Effector memory CD8-positive, alpha-beta T cell (primary cell): ENCODE measurements at regions not wholly inside any gene's neighbourhood (a gene's known extent, or its start where the extent isn't known, plus 50 kb on each side); places are given as distances from the start of the nearest gene placed in this dataset.
"Not testable (repeated sequence)": the region's sequence is repeated elsewhere in the genome, so short reads cannot be mapped to it uniquely, and the experiment has no call there.

Experiments used
- ATAC-seq: fragments of 150-1000 bp; cut with Tn5 transposase; replicated peaks from 2 replicates; pipeline ENCODE4 v1.10.0; 2021; ENCODE audit warnings: mild to moderate bottlenecking, moderate library complexity
- DNase-seq, 3 experiments: peaks; one replicate each; pipeline ENCODE4 v3.0.0; 2021
- H3K27ac Mint-ChIP-seq, 2 donors: one replicate each; pipeline ENCODE4 v1.8.0; 2022; ENCODE audit warnings: mild to moderate bottlenecking in 2 of 2, mixed read lengths in 2 of 2, moderate library complexity in 2 of 2
- H3K27me3 Mint-ChIP-seq, 2 donors: one replicate each; pipeline ENCODE4 v1.8.0; 2022; ENCODE audit warnings: mixed read lengths in 2 of 2
- H3K36me3 Mint-ChIP-seq: one replicate; pipeline ENCODE4 v1.8.0; 2022; ENCODE audit warnings: mild to moderate bottlenecking, moderate library complexity, mixed read lengths; ENCODE audit not compliant: insufficient read depth
- H3K4me1 Mint-ChIP-seq, 2 donors: one replicate each; pipeline ENCODE4 v1.8.0; 2022; ENCODE audit warnings: low read depth in 2 of 2, mixed read lengths in 2 of 2
- H3K4me3 Mint-ChIP-seq, 2 donors: one replicate each; pipeline ENCODE4 v1.8.0; 2022; ENCODE audit warnings: mild to moderate bottlenecking in 2 of 2, mixed read lengths in 2 of 2, moderate library complexity in 2 of 2
- H3K9me3 Mint-ChIP-seq, 2 donors: one replicate each; pipeline ENCODE4 v1.8.0; 2022; ENCODE audit warnings: mixed read lengths in 2 of 2

- ATAC-seq, H3K27ac Mint-ChIP-seq, DNase-seq, H3K4me3 Mint-ChIP-seq, H3K36me3 Mint-ChIP-seq, H3K9me3 Mint-ChIP-seq, H3K27me3 Mint-ChIP-seq, H3K4me1 Mint-ChIP-seq: not testable (repeated sequence)
Measured at GRCh38 chr10:121329631-121330030, 268.6 kb downstream of the FGFR2 start.

- Mint-ChIP-seq H3K4me3 (no peak overlapping the region), H3K9me3 (peaks cover 0 to 2% of the 10 kb centered on the region in 2 donors), H3K27ac (no peak overlapping the region), H3K27me3 (no peaks in the 10 kb centered on the region), H3K36me3 (no peaks in the 10 kb centered on the region), H3K4me1 (no peaks in the 10 kb centered on the region)
- no peak for ATAC-seq
- no peak for DNase-seq
Measured at GRCh38 chr10:121330563-121330962, 267.7 kb downstream of the FGFR2 start.

- no peaks in the 10 kb centered on the region for H3K36me3 Mint-ChIP-seq
- H3K27me3 Mint-ChIP-seq, result no peaks in the 10 kb centered on the region
- ATAC-seq (no peak), DNase-seq (no peak)
- H3K4me3 Mint-ChIP-seq, result no peak overlapping the region
- H3K27ac Mint-ChIP-seq, result no peak overlapping the region
- no peaks in the 10 kb centered on the region for H3K4me1 Mint-ChIP-seq
- peaks cover 0 to 3% of the 10 kb centered on the region in 2 donors for H3K9me3 Mint-ChIP-seq
Measured at GRCh38 chr10:121332353-121332752, 265.9 kb downstream of the FGFR2 start.

- DNase-seq, result no peak
- H3K9me3 Mint-ChIP-seq, result peaks cover 0 to 3% of the 10 kb centered on the region in 2 donors
- ATAC-seq, result no peak
- H3K27me3 Mint-ChIP-seq, result no peaks in the 10 kb centered on the region
- H3K4me1 Mint-ChIP-seq, result no peaks in the 10 kb centered on the region
- H3K27ac Mint-ChIP-seq, result no peak overlapping the region
- no peak overlapping the region for H3K4me3 Mint-ChIP-seq
- H3K36me3 Mint-ChIP-seq, result no peaks in the 10 kb centered on the region
Measured at GRCh38 chr10:121332829-121333765, 265.1 kb downstream of the FGFR2 start.

- H3K36me3 Mint-ChIP-seq, result no peaks in the 10 kb centered on the region
- H3K4me1 Mint-ChIP-seq, result no peaks in the 10 kb centered on the region
- H3K27me3 Mint-ChIP-seq, result peaks cover 0 to 5% of the 10 kb centered on the region in 2 donors
- DNase-seq, result no peak
- ATAC-seq, result no peak
- H3K27ac Mint-ChIP-seq, result no peak overlapping the region
- H3K9me3 Mint-ChIP-seq, result peaks cover 0 to 3% of the 10 kb centered on the region in 2 donors
- H3K4me3 Mint-ChIP-seq, result no peak overlapping the region
Measured at GRCh38 chr10:121335386-121335925, 262.8 kb downstream of the FGFR2 start.

GRCh38 chr10:121337427-121337826, 260.8 kb downstream of the FGFR2 start:
- ATAC-seq, result no peak
- peaks cover 0 to 7% of the 10 kb centered on the region in 2 donors for H3K27me3 Mint-ChIP-seq
- no peak overlapping the region for H3K4me3 Mint-ChIP-seq
- H3K4me1 Mint-ChIP-seq, result no peaks in the 10 kb centered on the region
- no peak overlapping the region for H3K27ac Mint-ChIP-seq
- H3K9me3 Mint-ChIP-seq, result peaks cover 0 to 7% of the 10 kb centered on the region in 2 donors
- H3K36me3 Mint-ChIP-seq, result no peaks in the 10 kb centered on the region
- DNase-seq, result no peak

- Mint-ChIP-seq H3K4me1 (no peaks in the 10 kb centered on the region), H3K4me3 (no peak overlapping the region), H3K27me3 (peaks cover 0 to 7% of the 10 kb centered on the region in 2 donors), H3K9me3 (peaks cover 0 to 10% of the 10 kb centered on the region in 2 donors), H3K27ac (no peak overlapping the region), H3K36me3 (no peaks in the 10 kb centered on the region)
- DNase-seq, result no peak
- no peak for ATAC-seq
Measured at GRCh38 chr10:121338206-121338980, 259.9 kb downstream of the FGFR2 start.

GRCh38 chr10:121339114-121339513, 259.1 kb downstream of the FGFR2 start:
- H3K27me3 Mint-ChIP-seq, result peaks cover 0 to 7% of the 10 kb centered on the region in 2 donors
- no peaks in the 10 kb centered on the region for H3K36me3 Mint-ChIP-seq
- H3K9me3 Mint-ChIP-seq, result peaks cover 0 to 10% of the 10 kb centered on the region in 2 donors
- H3K4me1 Mint-ChIP-seq, result no peaks in the 10 kb centered on the region
- no peak overlapping the region for H3K4me3 Mint-ChIP-seq
- no peak for ATAC-seq
- no peak for DNase-seq
- no peak overlapping the region for H3K27ac Mint-ChIP-seq

GRCh38 chr10:121340271-121340831, 257.9 kb downstream of the FGFR2 start:
- Mint-ChIP-seq H3K36me3 (no peaks in the 10 kb centered on the region), H3K27ac (no peak overlapping the region), H3K4me1 (no peaks in the 10 kb centered on the region), H3K27me3 (peaks cover 0 to 7% of the 10 kb centered on the region in 2 donors), H3K9me3 (peaks cover 6 to 12% of the 10 kb centered on the region in 2 donors), H3K4me3 (no peak overlapping the region)
- no peak for DNase-seq
- no peak for ATAC-seq

- ATAC-seq (no peak), DNase-seq (no peak)
- H3K27ac Mint-ChIP-seq, result no peak overlapping the region
- no peaks in the 10 kb centered on the region for H3K4me1 Mint-ChIP-seq
- H3K4me3 Mint-ChIP-seq, result no peak overlapping the region
- peaks cover 2% of the 10 kb centered on the region for H3K36me3 Mint-ChIP-seq
- no peaks in the 10 kb centered on the region for H3K27me3 Mint-ChIP-seq
- H3K9me3 Mint-ChIP-seq, result peaks cover 0 to 10% of the 10 kb centered on the region in 2 donors
Measured at GRCh38 chr10:121351540-121351939, 246.7 kb downstream of the FGFR2 start.

- H3K27ac Mint-ChIP-seq, result no peak overlapping the region
- H3K27me3 Mint-ChIP-seq, result no peaks in the 10 kb centered on the region
- DNase-seq, result no peak
- H3K4me3 Mint-ChIP-seq, result no peak overlapping the region
- H3K36me3 Mint-ChIP-seq, result peaks cover 2% of the 10 kb centered on the region
- H3K4me1 Mint-ChIP-seq, result no peaks in the 10 kb centered on the region
- ATAC-seq, result no peak
- H3K9me3 Mint-ChIP-seq, result peaks cover 0 to 10% of the 10 kb centered on the region in 2 donors
Measured at GRCh38 chr10:121352231-121352855, 245.9 kb downstream of the FGFR2 start.

GRCh38 chr10:121355161-121355560, 243.1 kb downstream of the FGFR2 start:
- Mint-ChIP-seq H3K36me3 (peaks cover 2% of the 10 kb centered on the region), H3K4me3 (no peak overlapping the region), H3K4me1 (no peaks in the 10 kb centered on the region), H3K9me3 (peaks cover 0 to 10% of the 10 kb centered on the region in 2 donors), H3K27ac (no peak overlapping the region), H3K27me3 (no peaks in the 10 kb centered on the region)
- DNase-seq (no peak), ATAC-seq (no peak)

GRCh38 chr10:121356183-121356582, 242.1 kb downstream of the FGFR2 start:
- DNase-seq (no peak), ATAC-seq (no peak)
- H3K27me3 Mint-ChIP-seq, result no peaks in the 10 kb centered on the region
- H3K4me3 Mint-ChIP-seq, result no peak overlapping the region
- H3K9me3 Mint-ChIP-seq, result peaks cover 0 to 2% of the 10 kb centered on the region in 2 donors
- peaks cover 2% of the 10 kb centered on the region for H3K36me3 Mint-ChIP-seq
- no peak overlapping the region for H3K27ac Mint-ChIP-seq
- no peaks in the 10 kb centered on the region for H3K4me1 Mint-ChIP-seq
